OCI-LY7 (cell line): ENCODE measurements at regions not wholly inside any gene's neighbourhood (a gene's known extent, or its start where the extent isn't known, plus 50 kb on each side); places are given as distances from the start of the nearest gene placed in this dataset.
"Not testable (repeated sequence)": the region's sequence is repeated elsewhere in the genome, so short reads cannot be mapped to it uniquely, and the experiment has no call there.

ENCODE experiments used
- BruUV-seq: library from RNA; stranded (reverse); fragments of 400-500 nt; replicated peaks from 2 replicates; lab custom pipeline; 2021; lab: Mats Ljungman, UMichigan
- CTCF ChIA-PET: fragments of 300-600 bp; sonication (Branson Sonifier 250); formaldehyde crosslinking; loops from one replicate; lab custom pipeline; 2022; ENCODE audit warnings: antibody characterized with exemption; ENCODE audit not compliant: unreplicated experiment; lab: Charles Lee
- POLR2A ChIA-PET: fragments of 300-600 bp; sonication (Branson Sonifier 250); formaldehyde crosslinking; loops from one replicate; lab custom pipeline; 2022; ENCODE audit warnings: antibody characterized with exemption; lab: Charles Lee
- DNase-seq: peaks from one replicate; pipeline ENCODE4 v3.0.0-alpha.2; 2015; ENCODE audit warnings: low spot score
- H2AFZ ChIP-seq: fragments of 200-600 bp; sonication (generic), shearing (Covaris generic); 2 replicates; pipeline ENCODE4 v1.6.1; 2014; ENCODE audit warnings: mild to moderate bottlenecking, antibody characterized with exemption, low read length, moderate library complexity
- H3K27ac ChIP-seq: fragments of 200-600 bp; sonication (generic); 2 replicates; pipeline ENCODE4 v1.5.1; 2014; ENCODE audit warnings: mixed run types, low read depth, mild to moderate bottlenecking, moderate library complexity, low read length, inconsistent platforms; ENCODE audit not compliant: poor library complexity, severe bottlenecking
- H3K36me3 ChIP-seq: fragments of 200-600 bp; sonication (generic); 2 replicates; pipeline ENCODE4 v1.6.1; 2014; ENCODE audit warnings: mild to moderate bottlenecking, antibody characterized with exemption, low read length, moderate library complexity, mixed read lengths; ENCODE audit not compliant: insufficient read depth
- H3K4me1 ChIP-seq: fragments of 200-600 bp; sonication (generic); 2 replicates; pipeline ENCODE4 v1.5.1; 2014; ENCODE audit warnings: mild to moderate bottlenecking, low read length; ENCODE audit not compliant: insufficient read depth, poor library complexity, severe bottlenecking
- H3K4me2 ChIP-seq: fragments of 200-600 bp; sonication (generic); 2 replicates; pipeline ENCODE4 v1.6.1; 2014; ENCODE audit warnings: mild to moderate bottlenecking, low read length
- H3K4me3 ChIP-seq: fragments of 200-600 bp; sonication (generic); 2 replicates; pipeline ENCODE4 v1.5.1; 2014; ENCODE audit warnings: mild to moderate bottlenecking, low read depth, low read length; ENCODE audit not compliant: poor library complexity, severe bottlenecking
- H3K79me2 ChIP-seq: fragments of 200-600 bp; sonication (generic); 2 replicates; pipeline ENCODE4 v1.6.1; 2016; ENCODE audit warnings: low read depth, mild to moderate bottlenecking, low read length, moderate library complexity, mixed read lengths; ENCODE audit not compliant: insufficient read depth
- H3K9me2 ChIP-seq: fragments of 200-600 bp; sonication (generic); 2 replicates; pipeline ENCODE4 v1.6.1; 2016; ENCODE audit warnings: mild to moderate bottlenecking, low read length, mixed read lengths; ENCODE audit not compliant: insufficient read depth
- H3K9me3 ChIP-seq: fragments of 200-600 bp; sonication (generic); 2 replicates; pipeline ENCODE4 v1.6.1; 2014; ENCODE audit warnings: mild to moderate bottlenecking, mixed run types, low read length, mixed read lengths
- H4K20me1 ChIP-seq: fragments of 200-600 bp; sonication (generic); 2 replicates; pipeline ENCODE4 v1.6.1; 2014; ENCODE audit warnings: mild to moderate bottlenecking, antibody characterized with exemption, low read length, moderate library complexity, mixed read lengths; ENCODE audit not compliant: insufficient read depth
- CTCF ChIP-seq: fragments of 200-600 bp; sonication (generic); conservative IDR thresholded peaks from 2 replicates; pipeline ENCODE4 v1.5.1; 2014; ENCODE audit warnings: mild to moderate bottlenecking, antibody characterized with exemption, low read length, moderate library complexity, mixed read lengths
- EZH2phosphoT487 ChIP-seq: fragments of 200-600 bp; sonication (generic); IDR thresholded peaks from 2 replicates; pipeline ENCODE4 v1.6.1; 2018; ENCODE audit warnings: low read depth, borderline replicate concordance, mild to moderate bottlenecking, mixed run types, antibody characterized with exemption, low read length, moderate library complexity, mixed read lengths
- intact Hi-C: fragments of 100-400 bp; cut with micrococcal nuclease; formaldehyde crosslinking; loops from one replicate; pipeline ENCODE4 v1.10.0; 2022; ENCODE audit not compliant: unreplicated experiment

DNA sequence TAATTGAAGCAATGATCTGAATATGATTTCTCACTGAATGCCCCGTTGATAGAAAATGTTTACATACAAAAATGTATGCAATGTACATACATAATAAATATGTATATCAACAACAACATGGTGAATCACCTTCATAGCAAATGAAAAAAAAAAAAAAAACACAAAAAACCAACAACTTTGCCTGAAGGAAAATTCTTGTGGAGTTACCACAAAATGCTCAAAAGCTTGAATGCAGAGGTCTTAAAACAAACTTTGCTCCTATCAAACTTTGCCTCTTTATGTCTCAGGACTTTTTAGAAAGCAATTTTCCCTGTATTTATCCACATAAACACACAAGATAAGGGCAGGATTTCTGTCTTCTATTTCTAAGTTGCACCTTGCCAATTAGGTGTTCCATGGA is 92.9 kb upstream of the SIX2 start:
- H3K4me2 ChIP-seq: no peak overlapping the region
- POLR2A ChIA-PET: no interaction called here
- no peak overlapping the region for H3K4me3 ChIP-seq
- peaks cover 4% of the 10 kb centered on the region for H3K4me1 ChIP-seq
- H3K9me2 ChIP-seq: no peaks in the 10 kb centered on the region
- H3K79me2 ChIP-seq: no peaks in the 10 kb centered on the region
- no peak for DNase-seq
- no peak overlapping the region; the same call in 1 of the 2 replicates for H2AFZ ChIP-seq
- no peaks in the 10 kb centered on the region for H3K36me3 ChIP-seq
- no peaks in the 10 kb centered on the region; the same call in 1 of the 2 replicates for H3K9me3 ChIP-seq
- no TSS peak for BruUV-seq
- H4K20me1 ChIP-seq: no peaks in the 10 kb centered on the region
- CTCF ChIA-PET: no interaction called here
- H3K27ac ChIP-seq: no peak overlapping the region
- intact Hi-C loops: no loop called here
- no peak for TF ChIP-seq EZH2phosphoT487

DNA sequence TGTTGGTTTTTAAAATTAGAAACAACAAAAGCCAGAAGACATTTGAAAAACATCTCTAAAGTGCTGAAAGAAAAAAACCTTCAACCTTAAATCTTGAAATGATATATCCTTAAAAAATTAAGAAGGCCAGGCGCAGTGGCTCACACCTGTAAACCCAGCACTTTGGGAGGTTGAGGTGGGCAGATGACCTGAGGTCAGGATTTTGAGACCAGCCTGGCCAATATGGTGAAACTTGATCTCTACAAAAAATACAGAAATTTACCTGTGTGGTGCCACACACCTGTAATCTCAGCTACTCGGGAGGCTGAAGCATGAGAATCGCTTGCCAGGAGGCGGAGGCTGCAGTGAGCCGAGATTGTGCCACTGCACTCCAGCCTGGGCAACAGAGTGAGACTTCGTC is 87.7 kb upstream of the SIX2 start:
- no TSS peak for BruUV-seq
- Histone ChIP-seq H3K4me2 (no peak overlapping the region), H3K4me3 (no peak overlapping the region), H3K27ac (no peak overlapping the region), H3K36me3 (no peaks in the 10 kb centered on the region), H3K9me2 (no peaks in the 10 kb centered on the region), H4K20me1 (no peaks in the 10 kb centered on the region), H3K9me3 (no peaks in the 10 kb centered on the region; the same call in 1 of the 2 replicates), H2AFZ (no peak overlapping the region), H3K79me2 (no peaks in the 10 kb centered on the region), H3K4me1 (no peaks in the 10 kb centered on the region)
- intact Hi-C loops: no loop called here
- no peak for DNase-seq
- no peak for TF ChIP-seq CTCF
- TF ChIP-seq EZH2phosphoT487: no peak
- POLR2A ChIA-PET: no interaction called here
- CTCF ChIA-PET: no interaction called here

DNA sequence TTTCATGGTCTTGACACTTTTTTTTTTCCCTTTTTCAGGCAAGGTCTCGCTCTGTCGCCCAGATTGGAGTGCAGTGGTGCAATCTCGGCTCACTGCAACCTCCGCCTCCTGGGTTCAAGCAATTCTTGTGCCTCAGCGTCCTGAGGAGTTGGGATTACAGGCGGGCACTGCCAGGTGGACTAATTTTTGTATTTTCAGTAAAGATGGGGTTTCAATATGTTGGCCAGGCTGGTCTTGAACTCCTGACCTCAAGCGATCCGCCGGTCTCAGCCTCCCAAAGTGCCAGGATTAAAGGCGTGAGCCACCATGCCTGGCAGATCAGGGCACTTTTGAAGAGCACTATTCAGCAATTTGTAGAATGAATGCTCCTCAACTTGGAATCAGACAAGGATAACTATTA is 86.8 kb upstream of the SIX2 start:
- H3K4me2 ChIP-seq, DNase-seq, H3K79me2 ChIP-seq, POLR2A ChIA-PET, BruUV-seq, H4K20me1 ChIP-seq, intact Hi-C loops, H2AFZ ChIP-seq, H3K36me3 ChIP-seq, CTCF ChIA-PET, H3K27ac ChIP-seq, H3K9me2 ChIP-seq, H3K4me3 ChIP-seq, H3K9me3 ChIP-seq, H3K4me1 ChIP-seq: not testable (repeated sequence)

DNA sequence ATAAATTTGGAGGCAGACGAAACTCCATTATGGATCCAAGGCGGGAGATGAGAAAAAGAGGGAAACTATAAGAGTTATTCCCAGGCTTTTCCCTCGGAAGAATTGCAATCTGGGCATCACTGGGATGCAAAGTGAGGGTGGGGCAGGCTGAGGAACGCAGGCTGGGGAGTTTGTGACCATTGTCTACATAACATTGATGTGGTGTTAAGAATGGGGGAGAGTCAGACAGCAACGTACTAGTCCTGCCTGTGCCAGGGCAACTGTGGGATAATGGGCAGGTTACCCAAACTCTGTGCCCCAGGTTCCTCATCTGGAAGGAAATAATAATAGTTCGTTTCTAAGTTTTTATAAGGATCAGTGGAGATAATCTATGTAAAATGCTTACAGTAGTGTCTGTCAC is 84.4 kb upstream of the SIX2 start:
- ChIA-PET CTCF (no interaction called here), POLR2A (interaction anchor here (0.8 kb wide), 1 partner anchor 18 kb away, joined by 3 read pairs; no protein-coding TSS in a partner anchor)

More for the DNA sequence above, 84.4 kb upstream of the SIX2 start:
- Histone ChIP-seq H3K9me3 (no peaks in the 10 kb centered on the region), H3K79me2 (no peaks in the 10 kb centered on the region), H3K4me2 (no peak overlapping the region), H3K36me3 (no peaks in the 10 kb centered on the region), H3K4me3 (no peak overlapping the region), H3K4me1 (peaks cover 19% of the 10 kb centered on the region), H2AFZ (no peak overlapping the region), H3K9me2 (no peaks in the 10 kb centered on the region), H3K27ac (no peak overlapping the region), H4K20me1 (no peaks in the 10 kb centered on the region)
- no peak for DNase-seq
- no peak for TF ChIP-seq CTCF
- TF ChIP-seq EZH2phosphoT487: no peak
- BruUV-seq: no TSS peak
- intact Hi-C loops: no loop called here
